ENCODE measurements at regions not wholly inside any gene's neighbourhood (a gene's known extent, or its start where the extent isn't known, plus 50 kb on each side); places are given as distances from the start of the nearest gene placed in this dataset.

- no peak for DNase-seq
Measured at GRCh38 chr12:24256684-24257083, 307.2 kb upstream of the SOX5 start.

GRCh38 chr12:24255920-24256665, 306.6 kb upstream of the SOX5 start:
- no peak for DNase-seq

- DNase-seq, result no peak
Measured at GRCh38 chr12:24252602-24253001, 303.1 kb upstream of the SOX5 start.

GRCh38 chr12:24246934-24247333, 297.5 kb upstream of the SOX5 start:
- no peak for DNase-seq

- DNase-seq, result no peak
Measured at GRCh38 chr12:24246376-24246775, 296.9 kb upstream of the SOX5 start.

- DNase-seq, result no peak
Measured at GRCh38 chr12:24244801-24245200, 295.3 kb upstream of the SOX5 start.

- DNase-seq, result no peak
Measured at GRCh38 chr12:24244231-24244630, 294.8 kb upstream of the SOX5 start.

GRCh38 chr12:24240707-24241106, 291.2 kb upstream of the SOX5 start:
- DNase-seq, result no peak

GRCh38 chr12:24233519-24234246, 284.2 kb upstream of the SOX5 start:
- DNase-seq, result no peak

- DNase-seq, result no peak
Measured at GRCh38 chr12:24232531-24232930, 283.1 kb upstream of the SOX5 start.

- no peak for DNase-seq
Measured at GRCh38 chr12:24231298-24231697, 281.8 kb upstream of the SOX5 start.

- no peak for DNase-seq
Measured at GRCh38 chr12:24230061-24230701, 280.7 kb upstream of the SOX5 start.

- no peak for DNase-seq
Measured at GRCh38 chr12:24229031-24229700, 279.7 kb upstream of the SOX5 start.

- DNase-seq, result no peak
Measured at GRCh38 chr12:24228371-24228770, 278.9 kb upstream of the SOX5 start.

GRCh38 chr12:24227551-24227950, 278.1 kb upstream of the SOX5 start:
- DNase-seq, result no peak

- DNase-seq, result no peak
Measured at GRCh38 chr12:24226745-24227350, 277.4 kb upstream of the SOX5 start.

GRCh38 chr12:24224401-24224800, 274.9 kb upstream of the SOX5 start:
- no peak for DNase-seq

- DNase-seq, result no peak
Measured at GRCh38 chr12:24223926-24224325, 274.5 kb upstream of the SOX5 start.

GRCh38 chr12:24222968-24223367, 273.5 kb upstream of the SOX5 start:
- no peak for DNase-seq

- DNase-seq, result no peak
Measured at GRCh38 chr12:24212496-24212895, 263.0 kb upstream of the SOX5 start.

GRCh38 chr12:24206621-24207020, 257.2 kb upstream of the SOX5 start:
- DNase-seq, result no peak

GRCh38 chr12:24201258-24201970, 251.9 kb upstream of the SOX5 start:
- no peak for DNase-seq
